Lower lobe of right lung (tissue), 2 donors: ENCODE measurements at regions not wholly inside any gene's neighbourhood (a gene's known extent, or its start where the extent isn't known, plus 50 kb on each side); places are given as distances from the start of the nearest gene placed in this dataset.

Experiments used
- ATAC-seq, 2 donors: fragments of 200-7000 bp; cut with Tn5 transposase; one replicate each; pipeline ENCODE4 v1.9.1; 2020 to 2022; ENCODE audit warnings: mild to moderate bottlenecking in 2 of 2, moderate library complexity in 2 of 2
- DNase-seq: peaks from one replicate; pipeline ENCODE4 v3.0.0-alpha.2; 2020
- H3K27ac ChIP-seq: fragments of 200-600 bp; one replicate; pipeline ENCODE4 v1.8.0; 2022
- H3K27me3 ChIP-seq: fragments of 200-600 bp; one replicate; pipeline ENCODE4 v1.8.0; 2022; ENCODE audit warnings: low read depth
- H3K36me3 ChIP-seq: fragments of 200-600 bp; one replicate; pipeline ENCODE4 v1.8.0; 2022; ENCODE audit warnings: mild to moderate bottlenecking
- H3K4me1 ChIP-seq: fragments of 200-600 bp; one replicate; pipeline ENCODE4 v1.8.0; 2022
- H3K4me3 ChIP-seq: fragments of 200-600 bp; one replicate; pipeline ENCODE4 v1.8.0; 2022; ENCODE audit warnings: mild to moderate bottlenecking
- H3K9me3 ChIP-seq: fragments of 200-600 bp; one replicate; pipeline ENCODE4 v1.8.0; 2022
- intact Hi-C: fragments of 100-400 bp; cut with DNase I; formaldehyde crosslinking; loops from one replicate; pipeline ENCODE4 v1.11.0; 2022
- TF ChIP-seq, protein P1 (sequence below): fragments of 200-600 bp; IDR thresholded peaks from one replicate; pipeline ENCODE4 v1.8.0; 2022; ENCODE audit warnings: antibody characterized with exemption, mild to moderate bottlenecking
- donor health status: DM: no; HTN: yes; CAD: no; lungs with severe emphysema.

DNA sequence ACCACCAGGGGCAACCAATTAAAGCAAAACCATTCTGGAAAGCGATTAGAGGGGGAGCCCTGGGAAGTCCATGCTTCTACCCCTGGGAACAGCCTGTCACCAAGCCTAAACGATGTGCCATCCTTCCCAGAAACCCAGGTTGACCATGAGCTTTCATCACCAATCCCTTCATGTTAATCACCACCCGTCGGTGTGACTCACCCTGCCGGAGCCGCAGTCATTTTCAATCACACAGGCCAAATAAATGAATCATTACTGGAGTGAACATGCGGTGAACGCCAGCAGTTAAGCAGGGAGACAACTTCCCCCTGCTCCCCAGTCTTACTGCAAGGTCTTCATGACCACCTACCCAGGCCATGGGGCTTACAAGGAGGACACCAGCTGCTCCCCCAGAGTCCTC is 308.8 kb downstream of the AJAP1 start:
- Histone ChIP-seq H3K36me3 (no peaks in the 10 kb centered on the region), H3K27ac (no peak overlapping the region), H3K27me3 (peaks cover 9% of the 10 kb centered on the region), H3K4me1 (no peaks in the 10 kb centered on the region), H3K4me3 (no peak overlapping the region), H3K9me3 (no peaks in the 10 kb centered on the region)
- ATAC-seq, result no peak
- no peak for DNase-seq
- TF ChIP-seq, protein P1, sequence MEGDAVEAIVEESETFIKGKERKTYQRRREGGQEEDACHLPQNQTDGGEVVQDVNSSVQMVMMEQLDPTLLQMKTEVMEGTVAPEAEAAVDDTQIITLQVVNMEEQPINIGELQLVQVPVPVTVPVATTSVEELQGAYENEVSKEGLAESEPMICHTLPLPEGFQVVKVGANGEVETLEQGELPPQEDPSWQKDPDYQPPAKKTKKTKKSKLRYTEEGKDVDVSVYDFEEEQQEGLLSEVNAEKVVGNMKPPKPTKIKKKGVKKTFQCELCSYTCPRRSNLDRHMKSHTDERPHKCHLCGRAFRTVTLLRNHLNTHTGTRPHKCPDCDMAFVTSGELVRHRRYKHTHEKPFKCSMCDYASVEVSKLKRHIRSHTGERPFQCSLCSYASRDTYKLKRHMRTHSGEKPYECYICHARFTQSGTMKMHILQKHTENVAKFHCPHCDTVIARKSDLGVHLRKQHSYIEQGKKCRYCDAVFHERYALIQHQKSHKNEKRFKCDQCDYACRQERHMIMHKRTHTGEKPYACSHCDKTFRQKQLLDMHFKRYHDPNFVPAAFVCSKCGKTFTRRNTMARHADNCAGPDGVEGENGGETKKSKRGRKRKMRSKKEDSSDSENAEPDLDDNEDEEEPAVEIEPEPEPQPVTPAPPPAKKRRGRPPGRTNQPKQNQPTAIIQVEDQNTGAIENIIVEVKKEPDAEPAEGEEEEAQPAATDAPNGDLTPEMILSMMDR, result no peak
- intact Hi-C loops, result no loop called here

DNA sequence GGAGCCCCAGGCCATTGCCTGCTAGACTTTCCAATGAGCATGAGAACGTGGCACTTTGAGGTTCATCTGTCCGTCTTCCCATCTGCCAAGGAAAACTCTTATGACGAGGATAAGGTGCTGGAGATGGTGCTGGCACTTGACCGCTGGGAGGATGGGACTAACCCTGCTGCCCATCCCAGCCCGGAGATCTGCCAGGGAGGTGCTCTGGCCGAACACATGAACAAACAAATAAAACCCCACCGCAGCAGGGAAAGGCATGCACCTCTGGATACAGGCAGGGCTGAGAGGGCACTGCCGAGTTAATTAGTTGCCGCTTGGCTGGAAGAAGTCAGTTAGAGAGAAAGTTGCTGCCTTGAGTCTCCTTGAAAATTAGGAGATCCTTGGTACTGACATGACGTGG is 308.4 kb downstream of the AJAP1 start:
- TF ChIP-seq, protein P1, result no peak
- Histone ChIP-seq H3K27me3 (peaks cover 9% of the 10 kb centered on the region), H3K4me1 (no peaks in the 10 kb centered on the region), H3K9me3 (no peaks in the 10 kb centered on the region), H3K4me3 (no peak overlapping the region), H3K27ac (no peak overlapping the region), H3K36me3 (no peaks in the 10 kb centered on the region)
- intact Hi-C loops, result no loop called here
- no peak for ATAC-seq
- no peak for DNase-seq

GRCh38 chr1:4961935-4962645 is 307.7 kb downstream of the AJAP1 start:
- H3K27ac ChIP-seq, result no peak overlapping the region
- no peak for DNase-seq
- intact Hi-C loops, result no loop called here
- no peaks in the 10 kb centered on the region for H3K36me3 ChIP-seq
- no peaks in the 10 kb centered on the region for H3K4me1 ChIP-seq
- no peak overlapping the region for H3K4me3 ChIP-seq
- H3K9me3 ChIP-seq, result no peaks in the 10 kb centered on the region
- peaks cover 9% of the 10 kb centered on the region for H3K27me3 ChIP-seq
- TF ChIP-seq, protein P1, result no peak
- ATAC-seq, result no peak

DNA sequence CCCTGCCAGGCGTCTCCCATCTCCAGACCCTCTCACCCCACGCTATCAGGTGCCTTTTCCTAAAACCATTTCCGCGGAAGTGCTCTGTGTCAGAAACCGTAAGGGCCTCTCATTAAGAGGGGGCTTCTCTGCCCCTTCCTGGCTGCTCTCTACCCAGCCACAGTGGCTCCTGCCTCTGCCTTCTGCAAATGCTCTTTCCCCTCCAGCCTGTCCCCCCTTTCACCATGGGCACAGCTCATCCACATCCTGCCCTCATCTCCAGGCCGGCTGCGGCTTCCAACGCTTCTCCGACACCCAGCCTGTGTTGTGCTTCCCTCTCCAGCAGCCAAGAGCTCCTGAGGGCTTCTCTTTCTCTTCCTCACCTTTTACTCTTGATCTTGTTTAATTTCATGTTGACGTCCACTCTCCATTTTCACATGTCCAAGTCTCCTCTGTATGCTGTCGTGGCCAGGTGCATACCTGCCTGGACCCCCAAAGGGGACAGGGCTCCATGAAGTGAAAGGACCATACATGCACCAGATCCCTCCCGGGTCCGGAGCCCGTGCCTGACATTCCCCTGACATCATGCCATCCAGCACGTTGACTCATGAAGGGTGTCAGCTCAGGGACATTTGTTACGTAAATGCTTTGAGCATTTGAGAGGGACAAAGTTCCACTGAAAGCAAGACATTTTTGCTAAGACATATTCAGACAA is 306.5 kb downstream of the AJAP1 start:
- H3K27me3 ChIP-seq, result peaks cover 9% of the 10 kb centered on the region
- H3K36me3 ChIP-seq, result no peaks in the 10 kb centered on the region
- no peaks in the 10 kb centered on the region for H3K4me1 ChIP-seq
- intact Hi-C loops, result no loop called here
- TF ChIP-seq, protein P1, result no peak
- H3K4me3 ChIP-seq, result no peak overlapping the region
- H3K27ac ChIP-seq, result no peak overlapping the region
- H3K9me3 ChIP-seq, result no peaks in the 10 kb centered on the region
- no peak for DNase-seq
- ATAC-seq, result no peak

GRCh38 chr1:4960336-4960735 is 305.9 kb downstream of the AJAP1 start:
- TF ChIP-seq, protein P1, result no peak
- ATAC-seq, result no peak
- no peak overlapping the region for H3K4me3 ChIP-seq
- no peaks in the 10 kb centered on the region for H3K36me3 ChIP-seq
- H3K27ac ChIP-seq, result no peak overlapping the region
- intact Hi-C loops, result no loop called here
- H3K4me1 ChIP-seq, result no peaks in the 10 kb centered on the region
- no peaks in the 10 kb centered on the region for H3K9me3 ChIP-seq
- peaks cover 9% of the 10 kb centered on the region for H3K27me3 ChIP-seq
- no peak for DNase-seq
